CD4-positive, alpha-beta T cell treated with Interleukin-2 at 100 ng/mL for 4 hours (primary cell): ENCODE measurements at regions not wholly inside any gene's neighbourhood (a gene's known extent, or its start where the extent isn't known, plus 50 kb on each side); places are given as distances from the start of the nearest gene placed in this dataset.
"Not testable (repeated sequence)": the region's sequence is repeated elsewhere in the genome, so short reads cannot be mapped to it uniquely, and the experiment has no call there.

Source experiments
- DNase-seq: peaks from one replicate; pipeline ENCODE4 v3.0.0-alpha.2; 2020; ENCODE audit warnings: low spot score

- DNase-seq: no peak
Observed at GRCh38 chr13:90455067-90455466, 892.4 kb upstream of the MIR17HG start.

GRCh38 chr13:90455823-90456222 lies 891.7 kb upstream of the MIR17HG start:
- no peak for DNase-seq

- DNase-seq: no peak
Observed at GRCh38 chr13:90461398-90461797, 886.1 kb upstream of the MIR17HG start.

GRCh38 chr13:90477216-90477615 lies 870.3 kb upstream of the MIR17HG start:
- no peak for DNase-seq

GRCh38 chr13:90483906-90484305 lies 863.6 kb upstream of the MIR17HG start:
- DNase-seq: no peak

- DNase-seq: no peak
Observed at GRCh38 chr13:90485436-90485835, 862.1 kb upstream of the MIR17HG start.

GRCh38 chr13:90492872-90493271 lies 854.6 kb upstream of the MIR17HG start:
- DNase-seq: no peak

GRCh38 chr13:90493667-90494066 lies 853.8 kb upstream of the MIR17HG start:
- no peak for DNase-seq

- DNase-seq: not testable (repeated sequence)
Observed at GRCh38 chr13:90494849-90495248, 852.6 kb upstream of the MIR17HG start.

- DNase-seq: no peak
Observed at GRCh38 chr13:90498096-90498495, 849.4 kb upstream of the MIR17HG start.

GRCh38 chr13:90498816-90499215 lies 848.7 kb upstream of the MIR17HG start:
- no peak for DNase-seq

GRCh38 chr13:90500569-90500968 lies 846.9 kb upstream of the MIR17HG start:
- no peak for DNase-seq

GRCh38 chr13:90502153-90502552 lies 845.3 kb upstream of the MIR17HG start:
- no peak for DNase-seq

- no peak for DNase-seq
Observed at GRCh38 chr13:90502762-90503161, 844.7 kb upstream of the MIR17HG start.

- DNase-seq: no peak
Observed at GRCh38 chr13:90510319-90510718, 837.2 kb upstream of the MIR17HG start.

GRCh38 chr13:90511903-90512302 lies 835.6 kb upstream of the MIR17HG start:
- no peak for DNase-seq

GRCh38 chr13:90514712-90515111 lies 832.8 kb upstream of the MIR17HG start:
- not testable (repeated sequence) for DNase-seq

GRCh38 chr13:90518417-90518816 lies 829.1 kb upstream of the MIR17HG start:
- DNase-seq: no peak

- no peak for DNase-seq
Observed at GRCh38 chr13:90519157-90519556, 828.3 kb upstream of the MIR17HG start.

- no peak for DNase-seq
Observed at GRCh38 chr13:90526711-90527110, 820.8 kb upstream of the MIR17HG start.

GRCh38 chr13:90531744-90532143 lies 815.7 kb upstream of the MIR17HG start:
- DNase-seq: no peak

GRCh38 chr13:90532861-90533492 lies 814.5 kb upstream of the MIR17HG start:
- no peak for DNase-seq

GRCh38 chr13:90533866-90534265 lies 813.6 kb upstream of the MIR17HG start:
- no peak for DNase-seq

GRCh38 chr13:90534617-90535370 lies 812.7 kb upstream of the MIR17HG start:
- DNase-seq: no peak
